Naive thymus-derived CD4-positive, alpha-beta T cell (primary cell): ENCODE measurements at regions not wholly inside any gene's neighbourhood (a gene's known extent, or its start where the extent isn't known, plus 50 kb on each side); places are given as distances from the start of the nearest gene placed in this dataset. TPM values are rescaled to one million over a fixed set of nuclear protein-coding genes. Genes with fewer than 3 reads are reported as not detected.

Source experiments
- microRNA-seq: library from miRNA; unstranded; fragments of <30 nt; microRNA quantifications from one replicate; pipeline ENCODE4 v1.2.0, GENCODE V29; 2022; ENCODE audit warnings: borderline microRNAs expressed

Small RNA genes in the stretch of these regions (microRNA-seq; reads per million reads assigned to microRNA genes)
- gene MIR4302, result not detected
